Urothelium cell line (cell line): ENCODE measurements at regions not wholly inside any gene's neighbourhood (a gene's known extent, or its start where the extent isn't known, plus 50 kb on each side); places are given as distances from the start of the nearest gene placed in this dataset.
A peak's percentile ranks its signal among the peaks of the same experiment; 100 is the strongest.
"Not testable (repeated sequence)": the region's sequence is repeated elsewhere in the genome, so short reads cannot be mapped to it uniquely, and the experiment has no call there.

Experiments
- DNase-seq: peaks from one replicate; pipeline ENCODE4 v3.0.0; 2011; ENCODE audit warnings: low spot score, mixed read lengths
- FAIRE-seq: peaks from 2 replicates; lab custom pipeline; 2011; peaks lifted over from hg19 to GRCh38; lab: Jason Lieb, UNC

- FAIRE-seq (no peak), DNase-seq (no peak)
Observed at GRCh38 chr14:80059041-80059440, 152.3 kb downstream of the DIO2 start.

- FAIRE-seq: no peak
- DNase-seq: no peak
Observed at GRCh38 chr14:80056497-80056801, 154.9 kb downstream of the DIO2 start.

- DNase-seq (peak; percentile 71), FAIRE-seq (peak; percentile 77)
Observed at GRCh38 chr14:80055667-80056496, 155.4 kb downstream of the DIO2 start.

- FAIRE-seq (no peak), DNase-seq (no peak)
Observed at GRCh38 chr14:80055226-80055625, 156.1 kb downstream of the DIO2 start.

- FAIRE-seq (no peak), DNase-seq (no peak)
Observed at GRCh38 chr14:80054020-80054419, 157.3 kb downstream of the DIO2 start.

GRCh38 chr14:80049055-80049454 lies 162.2 kb downstream of the DIO2 start:
- DNase-seq: no peak
- FAIRE-seq: no peak

GRCh38 chr14:80047761-80048160 lies 163.5 kb downstream of the DIO2 start:
- no peak for DNase-seq
- no peak for FAIRE-seq

GRCh38 chr14:80037349-80037748 lies 174.0 kb downstream of the DIO2 start:
- no peak for DNase-seq
- no peak for FAIRE-seq

GRCh38 chr14:80024417-80024816 lies 186.9 kb downstream of the DIO2 start:
- FAIRE-seq (no peak), DNase-seq (no peak)

GRCh38 chr14:80018476-80018875 lies 192.8 kb downstream of the DIO2 start:
- FAIRE-seq, DNase-seq: not testable (repeated sequence)

GRCh38 chr14:80017795-80018194 lies 193.5 kb downstream of the DIO2 start:
- FAIRE-seq: peak; percentile 23
- no peak for DNase-seq

GRCh38 chr14:80010245-80010644 lies 201.1 kb downstream of the DIO2 start:
- not testable (repeated sequence) for FAIRE-seq, DNase-seq

GRCh38 chr14:80005561-80005960 lies 205.7 kb downstream of the DIO2 start:
- FAIRE-seq (no peak), DNase-seq (no peak)

GRCh38 chr14:80004871-80005270 lies 206.4 kb downstream of the DIO2 start:
- DNase-seq: no peak
- FAIRE-seq: no peak

GRCh38 chr14:80003138-80003537 lies 208.2 kb downstream of the DIO2 start:
- DNase-seq (no peak), FAIRE-seq (no peak)

- FAIRE-seq (no peak), DNase-seq (no peak)
Observed at GRCh38 chr14:79997509-79998208, 213.6 kb downstream of the DIO2 start.

- FAIRE-seq: no peak
Observed at GRCh38 chr14:79992407-79993198, 218.7 kb downstream of the DIO2 start.

GRCh38 chr14:79991866-79992265 lies 219.4 kb downstream of the DIO2 start:
- no peak for DNase-seq
- FAIRE-seq: no peak

More at GRCh38 chr14:79992407-79993198, 218.7 kb downstream of the DIO2 start:
- DNase-seq: no peak

- FAIRE-seq: no peak
Observed at GRCh38 chr14:79989990-79990389, 221.3 kb downstream of the DIO2 start.

GRCh38 chr14:79986251-79986650 lies 225.1 kb downstream of the DIO2 start:
- no peak for FAIRE-seq
- no peak for DNase-seq

More at GRCh38 chr14:79989990-79990389, 221.3 kb downstream of the DIO2 start:
- no peak for DNase-seq

GRCh38 chr14:79972230-79972629 lies 239.1 kb downstream of the DIO2 start:
- no peak for DNase-seq
- FAIRE-seq: no peak
